Caco-2 (cell line): ENCODE measurements at regions not wholly inside any gene's neighbourhood (a gene's known extent, or its start where the extent isn't known, plus 50 kb on each side); places are given as distances from the start of the nearest gene placed in this dataset.

Source experiments
- BruUV-seq: library from RNA; stranded (reverse); fragments of 400-500 nt; replicated peaks from 2 replicates; lab custom pipeline; 2021; lab: Mats Ljungman, UMichigan
- CTCF ChIA-PET: fragments of 300-600 bp; sonication (Branson Sonifier 250); formaldehyde crosslinking; loops from one replicate; lab custom pipeline; 2022; ENCODE audit warnings: antibody characterized with exemption; lab: Charles Lee
- POLR2A ChIA-PET: fragments of 300-600 bp; sonication (Branson Sonifier 250); formaldehyde crosslinking; loops from one replicate; lab custom pipeline; 2022; ENCODE audit warnings: antibody characterized with exemption; lab: Charles Lee
- DNase-seq, 2 experiments: peaks; one replicate each; pipeline versions ENCODE4 v3.0.0 to v3.0.0-alpha.2; 2020 to 2022
- H3K27me3 ChIP-seq: replicated peaks from 2 replicates; pipeline ENCODE4 v1.6.0; 2011; ENCODE audit warnings: low read length; ENCODE audit not compliant: control insufficient read depth, insufficient read depth
- H3K36me3 ChIP-seq: 2 replicates; pipeline ENCODE4 v1.5.1; 2011; ENCODE audit warnings: low read length; ENCODE audit not compliant: control insufficient read depth, insufficient read depth
- H3K4me1 ChIP-seq: fragments of 250-450 bp; sonication (Bioruptor Pico); 2 replicates; pipeline ENCODE4 v1.5.1; 2020; ENCODE audit warnings: mild to moderate bottlenecking
- H3K4me3 ChIP-seq: 2 replicates; pipeline ENCODE4 v1.5.1; 2011; ENCODE audit warnings: low read depth, mild to moderate bottlenecking, control low read depth, low read length
- H3K9me3 ChIP-seq: fragments of 250-450 bp; sonication (Bioruptor Pico); 2 replicates; pipeline ENCODE4 v1.5.1; 2020; ENCODE audit warnings: mild to moderate bottlenecking, moderate library complexity
- H3K27ac Mint-ChIP-seq: one replicate; pipeline ENCODE4 v1.8.0; 2022; ENCODE audit warnings: mixed read lengths; ENCODE audit not compliant: unreplicated experiment
- H3K27me3 Mint-ChIP-seq: one replicate; pipeline ENCODE4 v1.8.0; 2022; ENCODE audit warnings: mixed read lengths; ENCODE audit not compliant: insufficient read depth, unreplicated experiment
- H3K36me3 Mint-ChIP-seq: one replicate; pipeline ENCODE4 v1.8.0; 2022; ENCODE audit warnings: mild to moderate bottlenecking, mixed read lengths; ENCODE audit not compliant: insufficient read depth, unreplicated experiment
- H3K4me1 Mint-ChIP-seq: one replicate; pipeline ENCODE4 v1.8.0; 2022; ENCODE audit warnings: low read depth, mixed read lengths; ENCODE audit not compliant: unreplicated experiment
- H3K4me3 Mint-ChIP-seq: one replicate; pipeline ENCODE4 v1.8.0; 2022; ENCODE audit warnings: mild to moderate bottlenecking, moderate library complexity, mixed read lengths; ENCODE audit not compliant: unreplicated experiment
- H3K9me3 Mint-ChIP-seq: one replicate; pipeline ENCODE4 v1.8.0; 2022; ENCODE audit warnings: mixed read lengths; ENCODE audit not compliant: unreplicated experiment
- CTCF ChIP-seq, 2 experiments: fragments of 200-600 bp in 1 of 2; IDR thresholded peaks; 1 replicate in 1 of 2; 2 replicates in 1 of 2; pipeline versions ENCODE4 v1.5.1 to v1.8.0; 2011 to 2022; ENCODE audit warnings: antibody characterized with exemption in 1 of 2, control low read depth in 1 of 2, inconsistent platforms in 1 of 2, low read depth in 1 of 2, low read length in 1 of 2, mild to moderate bottlenecking in 1 of 2, moderate library complexity in 1 of 2; ENCODE audit not compliant: insufficient read depth in 1 of 2, severe bottlenecking in 1 of 2, unreplicated experiment in 1 of 2
- intact Hi-C: fragments of 100-400 bp; cut with micrococcal nuclease; formaldehyde crosslinking; loops from one replicate; pipeline ENCODE4 v1.10.0; 2022; ENCODE audit not compliant: unreplicated experiment

- Histone ChIP-seq H3K36me3 (no peaks in the 10 kb centered on the region), H3K9me3 (peaks cover 8% of the 10 kb centered on the region), H3K27me3 (no peaks in the 10 kb centered on the region), H3K4me3 (no peak overlapping the region), H3K4me1 (no peaks in the 10 kb centered on the region)
- Mint-ChIP-seq H3K4me3 (no peak overlapping the region), H3K36me3 (no peaks in the 10 kb centered on the region), H3K27me3 (no peaks in the 10 kb centered on the region), H3K9me3 (peaks cover 60% of the 10 kb centered on the region), H3K27ac (no peak overlapping the region), H3K4me1 (no peaks in the 10 kb centered on the region)
- BruUV-seq: no TSS peak
- ChIA-PET CTCF (no interaction called here), POLR2A (no interaction called here)
- DNase-seq: no peak
- intact Hi-C loops: no loop called here
- no peak for TF ChIP-seq CTCF (IDR thresholded peaks at IDR 0.05; ENCODE audit: insufficient read depth in 1 of 2, low read depth in 1 of 2, low read length in 1 of 2, severe bottlenecking in 1 of 2, unreplicated experiment in 1 of 2)
Observed at GRCh38 chr4:124839786-124840390, 127.4 kb upstream of the ANKRD50 start.

- no TSS peak for BruUV-seq
- H3K9me3 ChIP-seq: no peaks in the 10 kb centered on the region
- Mint-ChIP-seq H3K36me3 (no peaks in the 10 kb centered on the region), H3K4me1 (no peaks in the 10 kb centered on the region), H3K4me3 (no peak overlapping the region), H3K27me3 (no peaks in the 10 kb centered on the region), H3K27ac (no peak overlapping the region), H3K9me3 (peaks cover 18% of the 10 kb centered on the region)
- no peak for TF ChIP-seq CTCF (IDR thresholded peaks at IDR 0.05; ENCODE audit: insufficient read depth in 1 of 2, low read depth in 1 of 2, low read length in 1 of 2, severe bottlenecking in 1 of 2, unreplicated experiment in 1 of 2)
- no peaks in the 10 kb centered on the region for H3K4me1 ChIP-seq
- no peaks in the 10 kb centered on the region for H3K27me3 ChIP-seq
- DNase-seq: no peak
- ChIA-PET POLR2A (no interaction called here), CTCF (no interaction called here)
- H3K36me3 ChIP-seq: no peaks in the 10 kb centered on the region
- no peak overlapping the region for H3K4me3 ChIP-seq
- intact Hi-C loops: no loop called here
Observed at GRCh38 chr4:124833831-124834505, 121.4 kb upstream of the ANKRD50 start.

- Histone ChIP-seq H3K9me3 (no peaks in the 10 kb centered on the region), H3K4me1 (no peaks in the 10 kb centered on the region), H3K4me3 (no peak overlapping the region), H3K27me3 (no peaks in the 10 kb centered on the region), H3K36me3 (no peaks in the 10 kb centered on the region)
- Mint-ChIP-seq H3K4me3 (no peak overlapping the region), H3K9me3 (no peaks in the 10 kb centered on the region), H3K27ac (no peak overlapping the region), H3K36me3 (no peaks in the 10 kb centered on the region), H3K4me1 (no peaks in the 10 kb centered on the region), H3K27me3 (no peaks in the 10 kb centered on the region)
- no peak for TF ChIP-seq CTCF (IDR thresholded peaks at IDR 0.05; ENCODE audit: insufficient read depth in 1 of 2, low read depth in 1 of 2, low read length in 1 of 2, severe bottlenecking in 1 of 2, unreplicated experiment in 1 of 2)
- no TSS peak for BruUV-seq
- ChIA-PET POLR2A (no interaction called here), CTCF (no interaction called here)
- intact Hi-C loops: no loop called here
- no peak for DNase-seq
Observed at GRCh38 chr4:124828382-124828781, 115.8 kb upstream of the ANKRD50 start.
